ENCODE measurements at regions not wholly inside any gene's neighbourhood (a gene's known extent, or its start where the extent isn't known, plus 50 kb on each side); places are given as distances from the start of the nearest gene placed in this dataset.

- Histone ChIP-seq H3K36me3 (ENCODE audit: control insufficient read depth, insufficient read depth, low read length) (no peaks in the 10 kb centered on the region), H3K9me3 (ENCODE audit: control insufficient read depth, low read length) (no peaks in the 10 kb centered on the region), H3K4me3 (ENCODE audit: extremely low read depth, insufficient read depth, low read length, poor library complexity, severe bottlenecking) (no peak overlapping the region), H3K4me1 (ENCODE audit: control insufficient read depth, insufficient read depth, low read length, poor library complexity, severe bottlenecking) (no peaks in the 10 kb centered on the region), H3K27ac (ENCODE audit: low read depth, low read length, severe bottlenecking) (no peak overlapping the region)
- WGBS, 2 experiments (ENCODE audit: insufficient coverage in 2 of 2): 43 to 67% methylated on average over 1 of the region's 2 CpGs
Observed at GRCh38 chr6:155599160-155599559, 143.5 kb upstream of the NOX3 start.

DNA sequence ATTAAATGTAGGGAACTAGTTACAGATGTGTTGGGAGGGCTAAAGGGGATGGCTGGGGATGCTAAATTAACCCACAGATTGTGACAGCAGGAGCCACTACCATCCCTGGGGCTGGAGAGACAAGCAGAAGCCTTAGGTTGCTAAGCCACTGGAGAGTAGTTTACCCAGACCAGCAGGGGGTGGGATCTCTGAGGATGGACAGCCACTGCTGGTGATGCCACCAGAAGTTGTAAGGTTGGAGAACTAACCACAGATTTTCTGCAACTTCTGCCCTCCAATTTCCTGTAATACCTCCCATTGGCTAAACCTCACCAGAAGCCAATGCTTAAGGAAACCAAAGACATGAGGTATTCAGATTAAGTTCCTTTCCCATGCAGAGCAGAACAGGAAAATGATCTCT is 139.6 kb upstream of the NOX3 start:
- Histone ChIP-seq H3K27ac (ENCODE audit: low read depth, low read length, severe bottlenecking) (no peak overlapping the region), H3K9me3 (ENCODE audit: control insufficient read depth, low read length) (no peaks in the 10 kb centered on the region), H3K4me1 (ENCODE audit: control insufficient read depth, insufficient read depth, low read length, poor library complexity, severe bottlenecking) (no peaks in the 10 kb centered on the region), H3K36me3 (ENCODE audit: control insufficient read depth, insufficient read depth, low read length) (no peaks in the 10 kb centered on the region), H3K4me3 (ENCODE audit: extremely low read depth, insufficient read depth, low read length, poor library complexity, severe bottlenecking) (no peak overlapping the region)

- no peak overlapping the region for H3K4me3 ChIP-seq (ENCODE audit: extremely low read depth, insufficient read depth, low read length, poor library complexity, severe bottlenecking)
- no peak overlapping the region for H3K27ac ChIP-seq (ENCODE audit: low read depth, low read length, severe bottlenecking)
- WGBS, 2 experiments (ENCODE audit: insufficient coverage in 2 of 2): no CpG with 5 or more reads among the region's 1 CpG
- no peaks in the 10 kb centered on the region for H3K4me1 ChIP-seq (ENCODE audit: control insufficient read depth, insufficient read depth, low read length, poor library complexity, severe bottlenecking)
- no peaks in the 10 kb centered on the region for H3K36me3 ChIP-seq (ENCODE audit: control insufficient read depth, insufficient read depth, low read length)
- H3K9me3 ChIP-seq (ENCODE audit: control insufficient read depth, low read length): no peaks in the 10 kb centered on the region
Observed at GRCh38 chr6:155591741-155592140, 136.1 kb upstream of the NOX3 start.

DNA sequence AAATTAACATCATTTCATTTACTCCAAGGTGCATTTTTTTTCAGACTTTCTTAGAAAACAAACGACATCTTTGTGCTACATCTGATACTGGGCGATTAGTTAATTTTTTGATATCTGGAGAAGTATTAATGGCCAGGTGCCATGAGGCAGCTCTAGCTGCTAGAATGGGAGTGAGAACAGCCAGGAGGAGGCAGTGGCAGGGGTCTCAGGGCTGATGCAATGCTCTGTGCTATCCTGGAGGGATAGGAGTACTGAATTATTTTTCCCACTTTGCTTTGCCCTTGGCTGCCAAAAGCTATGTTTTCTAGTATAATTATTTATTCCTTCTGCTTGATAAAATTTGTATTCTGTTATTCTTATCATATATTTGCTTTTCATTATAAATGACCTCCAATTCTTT is 133.6 kb upstream of the NOX3 start:
- H3K4me1 ChIP-seq (ENCODE audit: control insufficient read depth, insufficient read depth, low read length, poor library complexity, severe bottlenecking): no peaks in the 10 kb centered on the region
- no peak overlapping the region for H3K4me3 ChIP-seq (ENCODE audit: extremely low read depth, insufficient read depth, low read length, poor library complexity, severe bottlenecking)
- no peak overlapping the region for H3K27ac ChIP-seq (ENCODE audit: low read depth, low read length, severe bottlenecking)
- WGBS, 2 experiments (ENCODE audit: insufficient coverage in 2 of 2): 83% methylated on average over 1 of the region's 2 CpGs; no CpG with 5 or more reads in 1 of the 2 experiments
- no peaks in the 10 kb centered on the region for H3K9me3 ChIP-seq (ENCODE audit: control insufficient read depth, low read length)
- no peaks in the 10 kb centered on the region for H3K36me3 ChIP-seq (ENCODE audit: control insufficient read depth, insufficient read depth, low read length)

DNA sequence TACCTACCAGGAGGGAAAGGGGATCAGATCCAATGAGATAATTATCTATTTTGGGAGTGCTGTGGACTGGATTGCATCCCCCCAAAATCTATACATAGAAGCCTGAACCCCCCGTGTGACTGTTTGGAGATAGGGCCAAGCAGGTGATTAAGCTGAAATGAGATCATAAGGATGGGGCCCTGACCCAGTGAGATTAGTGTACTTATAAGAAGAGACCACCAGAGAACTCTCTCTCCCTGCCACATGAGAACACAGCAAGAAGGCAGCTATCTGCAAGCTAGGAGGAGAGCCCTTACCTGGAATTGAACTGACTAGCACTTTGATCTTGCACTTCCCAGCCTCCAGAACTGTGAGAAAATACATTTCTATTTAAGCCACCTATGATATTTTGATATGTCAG is 132.2 kb upstream of the NOX3 start:
- H3K27ac ChIP-seq (ENCODE audit: low read depth, low read length, severe bottlenecking): no peak overlapping the region
- no peaks in the 10 kb centered on the region for H3K36me3 ChIP-seq (ENCODE audit: control insufficient read depth, insufficient read depth, low read length)
- no peaks in the 10 kb centered on the region for H3K4me1 ChIP-seq (ENCODE audit: control insufficient read depth, insufficient read depth, low read length, poor library complexity, severe bottlenecking)
- H3K9me3 ChIP-seq (ENCODE audit: control insufficient read depth, low read length): no peaks in the 10 kb centered on the region
- no CpG with 5 or more reads among the region's 1 CpG for WGBS, 2 experiments (ENCODE audit: insufficient coverage in 2 of 2)
- no peak overlapping the region for H3K4me3 ChIP-seq (ENCODE audit: extremely low read depth, insufficient read depth, low read length, poor library complexity, severe bottlenecking)

DNA sequence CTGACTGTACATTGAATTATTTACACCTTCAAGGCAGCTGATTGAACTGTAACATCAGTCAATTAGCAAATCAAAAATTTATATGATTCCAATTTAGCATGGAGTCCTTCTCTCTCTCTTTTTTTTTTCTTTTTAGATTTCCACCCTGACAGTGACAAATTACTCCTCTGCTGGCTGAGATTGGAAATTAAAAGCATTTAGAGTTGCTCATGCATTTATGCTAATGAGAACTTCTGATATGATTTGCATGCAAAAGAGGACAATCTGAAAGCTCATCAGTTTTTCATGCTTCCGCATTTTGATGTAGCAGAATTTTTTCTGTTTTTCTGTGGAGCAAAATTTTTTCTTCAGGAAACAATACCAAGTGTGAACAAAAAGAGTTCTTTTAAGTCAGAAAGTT is 130.5 kb upstream of the NOX3 start:
- H3K4me3 ChIP-seq (ENCODE audit: extremely low read depth, insufficient read depth, low read length, poor library complexity, severe bottlenecking): no peak overlapping the region
- no peaks in the 10 kb centered on the region for H3K9me3 ChIP-seq (ENCODE audit: control insufficient read depth, low read length)
- H3K4me1 ChIP-seq (ENCODE audit: control insufficient read depth, insufficient read depth, low read length, poor library complexity, severe bottlenecking): no peaks in the 10 kb centered on the region
- no peak overlapping the region for H3K27ac ChIP-seq (ENCODE audit: low read depth, low read length, severe bottlenecking)
- WGBS, 2 experiments (ENCODE audit: insufficient coverage in 2 of 2): 100% methylated on average over 1 of the region's 1 CpG; no CpG with 5 or more reads in 1 of the 2 experiments
- H3K36me3 ChIP-seq (ENCODE audit: control insufficient read depth, insufficient read depth, low read length): no peaks in the 10 kb centered on the region

DNA sequence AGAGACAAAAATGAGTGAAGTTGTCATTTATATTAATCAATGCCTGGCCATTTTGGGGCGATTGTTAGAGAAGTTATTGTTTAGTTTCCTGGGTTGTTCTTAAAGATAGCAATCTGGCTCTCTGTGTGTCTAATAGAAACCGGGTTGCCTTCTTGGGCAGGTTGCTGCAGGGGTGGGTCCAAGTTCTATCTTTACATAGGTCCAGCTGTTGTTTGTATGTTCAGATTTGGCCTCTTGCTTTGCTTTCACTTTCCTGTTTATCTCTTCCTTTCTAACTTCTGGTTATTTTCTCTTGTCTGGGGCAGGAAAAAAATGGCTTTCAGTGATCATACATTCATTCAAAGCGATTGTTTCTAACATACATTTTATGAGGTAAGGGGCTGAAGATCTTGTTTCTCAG is 128.4 kb upstream of the NOX3 start:
- Histone ChIP-seq H3K36me3 (ENCODE audit: control insufficient read depth, insufficient read depth, low read length) (no peaks in the 10 kb centered on the region), H3K9me3 (ENCODE audit: control insufficient read depth, low read length) (no peaks in the 10 kb centered on the region), H3K4me1 (ENCODE audit: control insufficient read depth, insufficient read depth, low read length, poor library complexity, severe bottlenecking) (no peaks in the 10 kb centered on the region), H3K27ac (ENCODE audit: low read depth, low read length, severe bottlenecking) (no peak overlapping the region), H3K4me3 (ENCODE audit: extremely low read depth, insufficient read depth, low read length, poor library complexity, severe bottlenecking) (no peak overlapping the region)
- WGBS, 2 experiments (ENCODE audit: insufficient coverage in 2 of 2): 90 to 93% methylated on average over 2 of the region's 3 CpGs

DNA sequence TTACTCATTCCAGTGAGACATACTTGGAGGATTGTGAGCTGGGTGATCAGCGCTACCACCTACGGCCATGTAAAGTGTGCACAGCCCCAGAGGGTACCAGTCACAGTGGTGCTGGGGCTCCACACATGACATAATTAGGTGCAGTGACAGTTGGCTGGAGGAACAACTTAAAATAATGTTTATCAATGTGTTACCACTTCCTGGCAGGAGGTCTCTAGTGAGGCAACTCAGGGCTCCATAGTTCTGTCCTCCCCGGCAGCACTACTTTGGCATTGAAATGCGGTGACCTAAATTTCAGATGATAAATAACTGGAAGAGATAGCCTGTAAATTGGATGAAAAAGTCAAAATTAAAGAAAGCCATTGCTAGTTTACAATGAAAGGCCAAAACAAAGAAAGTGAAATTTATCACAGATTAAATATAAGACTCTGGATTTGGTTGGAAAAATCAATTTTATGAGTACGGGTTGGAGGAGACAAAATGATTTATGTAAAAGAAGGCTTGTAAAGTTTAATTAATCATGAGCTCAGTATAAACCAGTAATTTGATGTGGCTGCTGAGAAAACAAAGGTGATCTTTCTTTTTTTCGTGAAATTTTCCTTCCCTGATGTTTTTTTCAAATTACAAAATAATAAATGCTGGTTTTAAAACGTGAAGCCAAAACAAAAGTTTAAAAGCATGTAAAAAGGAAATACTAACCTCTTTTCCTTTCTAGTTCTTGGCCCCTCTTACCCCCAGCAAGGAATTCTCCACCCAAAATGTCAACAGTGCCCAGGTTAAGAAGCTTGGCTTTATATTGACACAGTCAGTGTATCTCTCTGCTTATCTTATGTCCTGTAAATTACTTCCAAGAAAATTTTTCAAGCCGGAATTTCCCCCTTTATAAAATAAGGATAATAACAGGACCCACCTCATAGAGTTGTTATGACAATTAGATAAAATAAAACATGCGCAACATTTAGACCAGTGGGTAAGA is 126.7 kb upstream of the NOX3 start:
- WGBS, 2 experiments (ENCODE audit: insufficient coverage in 2 of 2): 86 to 89% methylated on average over 5 to 6 of the region's 9 CpGs
- Histone ChIP-seq H3K4me3 (ENCODE audit: extremely low read depth, insufficient read depth, low read length, poor library complexity, severe bottlenecking) (no peak overlapping the region), H3K27ac (ENCODE audit: low read depth, low read length, severe bottlenecking) (no peak overlapping the region), H3K9me3 (ENCODE audit: control insufficient read depth, low read length) (no peaks in the 10 kb centered on the region), H3K4me1 (ENCODE audit: control insufficient read depth, insufficient read depth, low read length, poor library complexity, severe bottlenecking) (no peaks in the 10 kb centered on the region), H3K36me3 (ENCODE audit: control insufficient read depth, insufficient read depth, low read length) (no peaks in the 10 kb centered on the region)

DNA sequence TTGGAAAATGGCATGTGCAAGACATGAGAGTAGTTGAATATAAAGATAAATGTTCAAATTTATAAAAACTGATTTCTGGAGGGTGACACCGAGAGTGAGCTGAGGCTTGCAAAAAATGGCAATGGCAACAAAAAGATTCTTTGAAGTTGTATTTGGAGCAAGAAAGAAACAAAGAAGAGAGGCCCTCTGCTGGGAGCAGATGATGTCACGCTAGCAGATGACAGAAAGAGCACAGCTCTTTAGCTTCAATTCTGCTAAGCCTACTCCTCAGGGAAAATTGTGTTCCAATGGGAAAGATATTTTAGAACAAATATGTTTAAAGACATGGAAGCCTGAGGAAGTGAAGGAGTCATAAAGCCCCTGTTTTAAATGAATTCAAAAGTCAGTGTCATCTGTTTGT is 125.3 kb upstream of the NOX3 start:
- Histone ChIP-seq H3K27ac (ENCODE audit: low read depth, low read length, severe bottlenecking) (no peak overlapping the region), H3K9me3 (ENCODE audit: control insufficient read depth, low read length) (no peaks in the 10 kb centered on the region), H3K4me3 (ENCODE audit: extremely low read depth, insufficient read depth, low read length, poor library complexity, severe bottlenecking) (no peak overlapping the region), H3K4me1 (ENCODE audit: control insufficient read depth, insufficient read depth, low read length, poor library complexity, severe bottlenecking) (no peaks in the 10 kb centered on the region), H3K36me3 (ENCODE audit: control insufficient read depth, insufficient read depth, low read length) (no peaks in the 10 kb centered on the region)
- WGBS, 2 experiments (ENCODE audit: insufficient coverage in 2 of 2): 58 to 82% methylated on average over 1 of the region's 2 CpGs

GRCh38 chr6:155578251-155578650 is 122.6 kb upstream of the NOX3 start:
- no peaks in the 10 kb centered on the region for H3K9me3 ChIP-seq (ENCODE audit: control insufficient read depth, low read length)
- no peaks in the 10 kb centered on the region for H3K36me3 ChIP-seq (ENCODE audit: control insufficient read depth, insufficient read depth, low read length)
- H3K27ac ChIP-seq (ENCODE audit: low read depth, low read length, severe bottlenecking): no peak overlapping the region
- no peak overlapping the region for H3K4me3 ChIP-seq (ENCODE audit: extremely low read depth, insufficient read depth, low read length, poor library complexity, severe bottlenecking)
- no peaks in the 10 kb centered on the region for H3K4me1 ChIP-seq (ENCODE audit: control insufficient read depth, insufficient read depth, low read length, poor library complexity, severe bottlenecking)

DNA sequence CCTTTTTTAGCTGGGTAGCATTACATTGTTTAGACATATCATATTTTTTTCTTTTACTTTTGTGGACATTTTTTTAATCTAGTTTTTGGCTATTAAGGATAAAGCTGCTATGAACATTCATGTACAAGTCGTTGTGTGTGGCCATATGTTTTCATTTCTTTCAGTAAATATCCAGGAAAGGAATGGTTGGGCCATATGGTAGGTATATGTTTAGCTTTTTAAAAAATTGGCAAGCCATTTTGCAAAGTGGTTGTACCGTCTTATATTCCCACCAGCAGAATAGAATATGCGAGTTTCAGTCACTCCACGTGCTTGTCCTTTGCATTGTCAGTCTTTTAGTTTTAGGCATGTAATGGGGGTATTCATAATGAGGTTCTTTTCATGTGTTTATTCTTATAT is 106.3 kb upstream of the NOX3 start:
- Histone ChIP-seq H3K9me3 (ENCODE audit: control insufficient read depth, low read length) (no peaks in the 10 kb centered on the region), H3K36me3 (ENCODE audit: control insufficient read depth, insufficient read depth, low read length) (no peaks in the 10 kb centered on the region), H3K4me3 (ENCODE audit: extremely low read depth, insufficient read depth, low read length, poor library complexity, severe bottlenecking) (no peak overlapping the region), H3K4me1 (ENCODE audit: control insufficient read depth, insufficient read depth, low read length, poor library complexity, severe bottlenecking) (no peaks in the 10 kb centered on the region), H3K27ac (ENCODE audit: low read depth, low read length, severe bottlenecking) (no peak overlapping the region)
- 63 to 83% methylated on average over 1 to 2 of the region's 4 CpGs for WGBS, 2 experiments (ENCODE audit: insufficient coverage in 2 of 2)

All from mesodermal cell (in vitro differentiated cells).